ENCODE measurements at regions not wholly inside any gene's neighbourhood (a gene's known extent, or its start where the extent isn't known, plus 50 kb on each side); places are given as distances from the start of the nearest gene placed in this dataset.

- no peak for TF ChIP-seq POLR2A (IDR thresholded peaks at IDR 0.05; ENCODE audit: low read length)
- TF ChIP-seq GATA1 (IDR thresholded peaks at IDR 0.05; ENCODE audit: low read depth, low read length): no peak
These were observed 641.4 kb downstream of the PDCD6IP start for GRCh38 chr3:34439796-34440195.
